ENCODE measurements at regions not wholly inside any gene's neighbourhood (a gene's known extent, or its start where the extent isn't known, plus 50 kb on each side); places are given as distances from the start of the nearest gene placed in this dataset.

DNA sequence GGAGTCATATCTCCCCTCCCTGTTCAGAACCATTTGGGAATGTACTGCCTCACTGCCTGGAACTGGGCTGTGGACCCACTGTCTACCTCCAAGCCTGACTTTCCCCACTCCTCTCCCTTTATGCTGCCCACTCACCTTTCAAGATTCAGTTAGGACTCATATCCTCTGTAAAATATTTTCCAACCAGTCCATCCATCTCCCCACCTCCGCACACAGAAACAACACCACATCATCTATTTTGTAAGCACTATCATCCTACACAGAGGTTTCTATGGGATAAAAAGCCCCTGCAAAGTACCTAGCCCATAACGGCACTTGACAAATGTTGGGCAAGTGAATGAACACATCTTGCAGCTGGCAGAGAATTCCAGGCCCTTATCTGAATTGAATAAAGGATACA is 250.8 kb downstream of the ANAPC1 start:
- Histone ChIP-seq H3K4me1 (ENCODE audit: control insufficient read depth in 1 of 2, insufficient read depth in 2 of 2, low read depth in 1 of 2, low read length in 1 of 2) (peaks cover 0 to 7% of the 10 kb centered on the region in 2 experiments; a peak in 2 of 4 replicates), H4K20me1 (ENCODE audit: insufficient read depth) (no peaks in the 10 kb centered on the region), H3K27me3 (ENCODE audit: insufficient read depth) (no peaks in the 10 kb centered on the region), H3K4me3 (ENCODE audit: low read depth in 2 of 2, low read length in 1 of 2) (no peak overlapping the region), H3K4me2 (no peak overlapping the region), H3K9ac (no peak overlapping the region), H3K79me2 (ENCODE audit: insufficient read depth) (no peaks in the 10 kb centered on the region), H3K9me2 (no peaks in the 10 kb centered on the region), H2AFZ (ENCODE audit: low read depth) (no peak overlapping the region), H3K36me3 (replicated peaks in 1 of 2; ENCODE audit: control insufficient read depth in 1 of 2, insufficient read depth in 2 of 2, low read length in 1 of 2) (peaks cover 0 to 3% of the 10 kb centered on the region in 2 experiments), H3F3A (replicated peaks; ENCODE audit: insufficient read depth) (no peaks in the 10 kb centered on the region), H3K27ac (ENCODE audit: low read depth in 2 of 2, low read length in 1 of 2) (no peak overlapping the region), H3K9me3 (peaks cover under 1% of the 10 kb centered on the region; the same call in 1 of the 2 replicates)
- WGBS (ENCODE audit: low lambda C conversion rate), result 89% methylated on average over 2 of the region's 2 CpGs
- DNase-seq, result no peak
- ChIA-PET CTCF (no interaction called here), POLR2A (no interaction called here)
- TF ChIP-seq EP300 (IDR thresholded peaks at IDR 0.05; ENCODE audit: borderline replicate concordance in 1 of 2, low read depth in 1 of 2, low read length in 1 of 2), result no peak
- TF ChIP-seq, protein P1, sequence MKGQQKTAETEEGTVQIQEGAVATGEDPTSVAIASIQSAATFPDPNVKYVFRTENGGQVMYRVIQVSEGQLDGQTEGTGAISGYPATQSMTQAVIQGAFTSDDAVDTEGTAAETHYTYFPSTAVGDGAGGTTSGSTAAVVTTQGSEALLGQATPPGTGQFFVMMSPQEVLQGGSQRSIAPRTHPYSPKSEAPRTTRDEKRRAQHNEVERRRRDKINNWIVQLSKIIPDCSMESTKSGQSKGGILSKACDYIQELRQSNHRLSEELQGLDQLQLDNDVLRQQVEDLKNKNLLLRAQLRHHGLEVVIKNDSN (IDR thresholded peaks at IDR 0.05; ENCODE audit: borderline replicate concordance, low read depth), result no peak
- TF ChIP-seq, protein P2, sequence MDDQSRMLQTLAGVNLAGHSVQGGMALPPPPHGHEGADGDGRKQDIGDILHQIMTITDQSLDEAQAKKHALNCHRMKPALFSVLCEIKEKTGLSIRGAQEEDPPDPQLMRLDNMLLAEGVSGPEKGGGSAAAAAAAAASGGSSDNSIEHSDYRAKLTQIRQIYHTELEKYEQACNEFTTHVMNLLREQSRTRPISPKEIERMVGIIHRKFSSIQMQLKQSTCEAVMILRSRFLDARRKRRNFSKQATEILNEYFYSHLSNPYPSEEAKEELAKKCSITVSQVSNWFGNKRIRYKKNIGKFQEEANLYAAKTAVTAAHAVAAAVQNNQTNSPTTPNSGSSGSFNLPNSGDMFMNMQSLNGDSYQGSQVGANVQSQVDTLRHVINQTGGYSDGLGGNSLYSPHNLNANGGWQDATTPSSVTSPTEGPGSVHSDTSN (IDR thresholded peaks at IDR 0.05), result no peak
- TF ChIP-seq FOXJ3 (CRISPR knock-in tag; IDR thresholded peaks at IDR 0.05), result no peak
- no peak for TF ChIP-seq CHD2 (IDR thresholded peaks at IDR 0.05; ENCODE audit: low read length, partially characterized antibody)
- TF ChIP-seq FOSL2 (IDR thresholded peaks at IDR 0.05; ENCODE audit: borderline replicate concordance, low read depth), result no peak
- no peak for TF ChIP-seq RCOR1 (IDR thresholded peaks at IDR 0.05; ENCODE audit: low read length)
- no peak for TF ChIP-seq MXI1 (IDR thresholded peaks at IDR 0.05; ENCODE audit: low read depth, low read length)
- no peak for TF ChIP-seq SMC3 (IDR thresholded peaks at IDR 0.05; ENCODE audit: low read depth, low read length)
- TF ChIP-seq GABPA (IDR thresholded peaks at IDR 0.05; ENCODE audit: low read depth), result no peak
- no peak for TF ChIP-seq FOXM1 (IDR thresholded peaks at IDR 0.05; ENCODE audit: low read depth)

DNA sequence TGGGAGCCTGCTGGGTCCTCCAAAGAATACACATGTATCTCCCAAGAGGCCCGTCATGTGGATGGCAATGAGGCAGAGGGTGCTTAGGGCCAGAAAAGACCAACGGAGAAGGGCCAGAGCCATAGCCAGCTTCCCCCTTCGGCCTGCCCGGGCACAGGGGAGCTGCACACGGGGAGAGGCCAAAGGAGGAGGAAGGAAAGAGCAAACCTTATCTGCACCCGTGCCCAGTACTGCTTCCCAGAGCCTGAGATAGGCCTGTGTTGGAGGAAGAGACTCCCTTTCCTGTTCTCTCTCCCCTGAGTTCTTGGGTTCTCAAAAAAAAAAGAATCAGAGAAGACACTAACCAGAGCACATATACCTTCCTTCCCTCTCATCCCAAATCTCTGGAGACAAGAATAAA is 250.3 kb downstream of the ANAPC1 start:
- Histone ChIP-seq H3K9ac (no peak overlapping the region), H3K27me3 (ENCODE audit: insufficient read depth) (no peaks in the 10 kb centered on the region), H3K4me2 (no peak overlapping the region), H3K4me1 (ENCODE audit: control insufficient read depth in 1 of 2, insufficient read depth in 2 of 2, low read depth in 1 of 2, low read length in 1 of 2) (peaks cover 0 to 7% of the 10 kb centered on the region in 2 experiments; a peak in 2 of 4 replicates), H2AFZ (ENCODE audit: low read depth) (no peak overlapping the region), H3K4me3 (ENCODE audit: low read depth in 2 of 2, low read length in 1 of 2) (no peak overlapping the region), H3K9me2 (no peaks in the 10 kb centered on the region), H3K27ac (ENCODE audit: low read depth in 2 of 2, low read length in 1 of 2) (no peak overlapping the region; a peak in 1 of 4 replicates), H3K9me3 (no peaks in the 10 kb centered on the region; the same call in 1 of the 2 replicates), H3F3A (replicated peaks; ENCODE audit: insufficient read depth) (no peaks in the 10 kb centered on the region), H3K79me2 (ENCODE audit: insufficient read depth) (no peaks in the 10 kb centered on the region), H4K20me1 (ENCODE audit: insufficient read depth) (no peaks in the 10 kb centered on the region), H3K36me3 (replicated peaks in 1 of 2; ENCODE audit: control insufficient read depth in 1 of 2, insufficient read depth in 2 of 2, low read length in 1 of 2) (peaks cover 0 to 1% of the 10 kb centered on the region in 2 experiments)
- WGBS (ENCODE audit: low lambda C conversion rate), result 52% methylated on average over 6 of the region's 6 CpGs
- TF ChIP-seq MXI1 (IDR thresholded peaks at IDR 0.05; ENCODE audit: low read depth, low read length) (no peak), TEAD4 (IDR thresholded peaks at IDR 0.05; ENCODE audit: borderline replicate concordance, insufficient read depth) (no peak), FOXM1 (IDR thresholded peaks at IDR 0.05; ENCODE audit: low read depth) (no peak), JUND (IDR thresholded peaks at IDR 0.05) (no peak), CHD2 (IDR thresholded peaks at IDR 0.05; ENCODE audit: low read length, partially characterized antibody) (no peak), FOSL2 (IDR thresholded peaks at IDR 0.05; ENCODE audit: borderline replicate concordance, low read depth) (no peak), FOXJ3 (CRISPR knock-in tag; IDR thresholded peaks at IDR 0.05) (no peak), RCOR1 (IDR thresholded peaks at IDR 0.05; ENCODE audit: low read length) (no peak), YY1 (IDR thresholded peaks at IDR 0.05; ENCODE audit: low read depth) (no peak), RXRA (IDR thresholded peaks at IDR 0.05; ENCODE audit: borderline replicate concordance, low read depth) (no peak)
- TF ChIP-seq, protein P3, sequence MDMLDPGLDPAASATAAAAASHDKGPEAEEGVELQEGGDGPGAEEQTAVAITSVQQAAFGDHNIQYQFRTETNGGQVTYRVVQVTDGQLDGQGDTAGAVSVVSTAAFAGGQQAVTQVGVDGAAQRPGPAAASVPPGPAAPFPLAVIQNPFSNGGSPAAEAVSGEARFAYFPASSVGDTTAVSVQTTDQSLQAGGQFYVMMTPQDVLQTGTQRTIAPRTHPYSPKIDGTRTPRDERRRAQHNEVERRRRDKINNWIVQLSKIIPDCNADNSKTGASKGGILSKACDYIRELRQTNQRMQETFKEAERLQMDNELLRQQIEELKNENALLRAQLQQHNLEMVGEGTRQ (IDR thresholded peaks at IDR 0.05; ENCODE audit: borderline replicate concordance, low read depth, low read length), result no peak
- TF ChIP-seq, protein P4, sequence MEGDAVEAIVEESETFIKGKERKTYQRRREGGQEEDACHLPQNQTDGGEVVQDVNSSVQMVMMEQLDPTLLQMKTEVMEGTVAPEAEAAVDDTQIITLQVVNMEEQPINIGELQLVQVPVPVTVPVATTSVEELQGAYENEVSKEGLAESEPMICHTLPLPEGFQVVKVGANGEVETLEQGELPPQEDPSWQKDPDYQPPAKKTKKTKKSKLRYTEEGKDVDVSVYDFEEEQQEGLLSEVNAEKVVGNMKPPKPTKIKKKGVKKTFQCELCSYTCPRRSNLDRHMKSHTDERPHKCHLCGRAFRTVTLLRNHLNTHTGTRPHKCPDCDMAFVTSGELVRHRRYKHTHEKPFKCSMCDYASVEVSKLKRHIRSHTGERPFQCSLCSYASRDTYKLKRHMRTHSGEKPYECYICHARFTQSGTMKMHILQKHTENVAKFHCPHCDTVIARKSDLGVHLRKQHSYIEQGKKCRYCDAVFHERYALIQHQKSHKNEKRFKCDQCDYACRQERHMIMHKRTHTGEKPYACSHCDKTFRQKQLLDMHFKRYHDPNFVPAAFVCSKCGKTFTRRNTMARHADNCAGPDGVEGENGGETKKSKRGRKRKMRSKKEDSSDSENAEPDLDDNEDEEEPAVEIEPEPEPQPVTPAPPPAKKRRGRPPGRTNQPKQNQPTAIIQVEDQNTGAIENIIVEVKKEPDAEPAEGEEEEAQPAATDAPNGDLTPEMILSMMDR (IDR thresholded peaks at IDR 0.05), result no peak
- CTCF ChIA-PET, result no interaction called here
- no peak for DNase-seq
- POLR2A ChIA-PET, result no interaction called here
